ENCODE measurements at regions not wholly inside any gene's neighbourhood (a gene's known extent, or its start where the extent isn't known, plus 50 kb on each side); places are given as distances from the start of the nearest gene placed in this dataset.
"Not testable (repeated sequence)": the region's sequence is repeated elsewhere in the genome, so short reads cannot be mapped to it uniquely, and the experiment has no call there.

DNA sequence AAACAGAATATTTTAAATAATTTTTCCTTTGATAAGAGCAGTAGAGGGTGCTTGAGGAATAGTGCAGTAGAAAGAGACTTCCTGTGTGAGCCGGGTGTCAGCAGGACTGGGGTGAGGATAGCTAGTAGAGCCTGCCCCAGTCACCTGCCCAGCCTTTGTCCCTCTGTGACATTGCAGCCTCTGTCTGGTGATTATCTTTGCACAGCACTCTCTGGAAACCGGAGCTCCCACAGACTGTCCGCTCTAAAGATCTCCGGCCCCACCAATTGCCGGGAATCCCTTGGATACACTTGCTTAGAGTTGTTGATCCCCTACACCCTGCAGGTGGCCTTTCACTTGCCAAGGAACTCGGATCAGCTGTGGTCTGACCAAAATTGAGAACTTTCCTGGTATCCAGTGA, 1081.3 kb upstream of the TMEFF2 start:
- DNase-seq (ENCODE audit: low read depth) = no peak

DNA sequence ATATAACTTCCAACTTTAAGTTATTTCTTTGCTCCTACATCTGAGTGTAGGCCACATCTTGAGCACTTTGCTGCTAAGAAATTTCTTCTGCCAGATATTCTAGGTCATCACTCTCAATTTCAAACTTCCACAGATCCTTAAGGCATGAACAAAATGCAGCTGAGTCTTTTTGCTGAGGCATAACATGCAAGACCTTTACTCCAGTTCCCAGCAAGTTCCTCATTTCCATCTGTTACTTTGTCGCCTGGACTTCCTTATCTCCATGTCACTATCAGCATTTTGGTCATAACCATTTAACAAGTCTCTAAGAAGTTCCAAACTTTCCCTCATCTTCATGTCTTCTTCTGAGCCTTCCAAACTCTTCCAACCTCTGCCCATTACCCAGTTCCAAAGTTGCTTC, 1077.3 kb upstream of the TMEFF2 start:
- no peak for DNase-seq (ENCODE audit: low read depth)

DNA sequence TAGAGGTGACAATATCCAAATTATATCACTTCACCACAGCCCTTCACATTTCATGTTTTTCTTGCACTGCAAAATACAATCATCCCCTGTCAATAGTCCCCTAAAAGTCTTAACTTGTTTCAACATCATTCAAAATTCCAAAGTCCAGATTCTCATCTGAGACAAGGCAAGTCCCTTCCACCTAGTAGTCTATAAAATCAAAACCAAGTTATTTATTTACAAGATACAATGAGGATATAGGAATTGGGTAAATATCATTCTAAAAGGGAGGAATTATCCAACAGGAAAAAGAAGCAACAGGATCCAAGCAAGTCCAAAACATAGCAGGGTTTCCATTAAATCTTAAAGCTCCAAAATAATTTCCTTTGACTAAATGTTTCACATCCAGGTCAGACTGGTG, 1076.1 kb upstream of the TMEFF2 start:
- DNase-seq (ENCODE audit: low read depth) = no peak

DNA sequence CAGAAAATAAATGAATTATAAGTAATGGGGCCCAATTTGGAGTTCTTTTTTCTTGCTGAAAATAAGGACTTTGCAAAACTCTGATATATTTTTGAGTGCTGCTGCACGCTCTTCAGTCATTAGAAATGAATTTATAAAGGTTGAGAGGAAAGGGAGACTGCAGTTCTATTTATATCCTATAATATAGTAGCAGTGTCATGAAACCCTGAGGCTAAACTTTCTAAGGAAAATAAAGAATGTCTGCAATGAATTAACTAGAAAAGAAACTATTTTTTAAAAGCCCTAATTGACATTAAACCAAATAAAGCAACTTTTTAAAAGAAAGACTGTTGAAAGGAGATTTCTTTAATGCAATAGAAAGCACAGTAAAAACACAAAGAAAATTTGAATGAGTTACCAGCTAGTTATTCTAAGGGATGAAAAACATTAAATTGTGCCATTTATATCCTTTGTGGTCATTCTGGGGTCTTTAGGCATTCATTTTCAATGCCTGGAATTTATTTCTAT, 1072.8 kb upstream of the TMEFF2 start:
- no peak for DNase-seq (ENCODE audit: low read depth)

DNA sequence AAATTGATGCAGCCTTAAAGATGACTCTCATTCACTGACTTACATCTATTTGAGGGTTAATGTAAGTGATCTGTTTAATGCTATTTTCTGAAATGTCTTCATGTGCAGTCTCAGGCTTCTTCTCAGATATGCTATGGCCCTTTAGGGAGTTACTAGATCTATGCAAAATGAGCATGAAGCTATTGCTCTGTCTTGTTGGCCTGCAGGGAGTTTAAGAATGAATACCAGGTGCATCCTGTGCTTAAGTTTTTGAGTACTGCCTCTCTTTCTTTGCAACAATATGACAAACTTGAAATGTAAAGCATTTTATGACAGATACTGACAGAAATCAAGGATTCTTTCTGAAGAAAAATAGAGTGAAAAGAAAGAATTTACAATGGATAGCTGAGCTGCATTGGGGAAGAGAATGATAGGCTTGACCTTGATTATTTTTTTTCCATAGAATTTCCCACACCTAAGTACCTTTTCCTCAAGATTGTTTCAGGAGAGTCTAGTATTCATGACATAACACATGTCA, 1058.3 kb upstream of the TMEFF2 start:
- no peak for DNase-seq (ENCODE audit: low read depth)

DNA sequence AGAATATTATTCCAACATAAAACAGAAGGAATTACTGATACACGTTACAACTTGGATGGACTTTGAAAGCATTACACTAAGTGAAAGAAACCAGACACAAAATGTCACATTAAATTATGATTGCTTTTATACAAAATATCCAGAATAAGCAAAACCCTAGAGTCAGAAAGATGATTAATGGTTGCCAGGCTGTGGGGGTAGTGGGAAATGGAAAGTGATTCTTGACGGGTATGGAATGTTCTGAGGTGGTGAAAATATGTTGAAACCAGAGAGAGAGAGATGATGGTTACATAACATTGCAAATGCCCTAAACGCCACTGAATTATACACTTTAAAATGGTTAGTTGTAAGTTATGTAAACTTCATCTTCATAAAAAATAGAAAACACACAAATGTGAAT, 1057.2 kb upstream of the TMEFF2 start:
- no peak for DNase-seq (ENCODE audit: low read depth)

DNA sequence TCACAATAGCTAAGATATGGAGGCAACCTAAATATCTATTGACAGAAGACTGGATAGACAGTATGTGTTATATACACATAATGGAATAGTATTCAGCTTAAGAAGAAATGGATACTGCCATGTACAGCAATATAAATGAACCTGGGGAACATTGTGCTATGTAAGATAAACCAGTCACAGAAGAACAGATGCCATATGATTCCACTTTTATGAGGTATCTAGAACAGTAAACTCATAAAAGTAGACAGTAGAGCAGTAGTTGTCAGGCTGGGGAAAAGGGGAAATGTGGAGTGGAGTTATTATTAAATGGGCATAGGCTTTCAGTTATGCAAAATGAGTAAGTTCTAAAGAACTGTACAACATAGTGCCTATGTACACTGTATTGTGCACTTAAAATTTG, 1055.7 kb upstream of the TMEFF2 start:
- no peak for DNase-seq (ENCODE audit: low read depth)

DNA sequence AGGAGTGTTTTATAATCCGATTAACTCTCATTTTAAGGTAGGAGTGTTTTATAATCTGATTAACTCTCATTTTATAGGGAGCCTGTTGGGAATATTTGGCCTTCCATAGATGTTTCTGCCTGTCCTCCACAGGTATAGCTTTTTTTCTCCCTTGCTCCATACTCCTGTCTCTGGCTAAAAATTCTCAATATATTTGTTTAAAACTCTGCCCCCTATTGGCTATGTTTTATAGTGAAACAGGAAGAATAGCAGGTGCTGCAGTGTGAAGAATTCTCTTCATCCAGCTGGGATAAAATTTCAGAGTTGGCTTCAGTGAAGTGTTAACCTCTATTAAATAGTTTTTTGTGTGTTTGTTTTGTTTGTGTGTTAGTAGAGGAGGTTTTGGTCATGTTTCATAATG, 1046.0 kb upstream of the TMEFF2 start:
- no peak for DNase-seq (ENCODE audit: low read depth)

DNA sequence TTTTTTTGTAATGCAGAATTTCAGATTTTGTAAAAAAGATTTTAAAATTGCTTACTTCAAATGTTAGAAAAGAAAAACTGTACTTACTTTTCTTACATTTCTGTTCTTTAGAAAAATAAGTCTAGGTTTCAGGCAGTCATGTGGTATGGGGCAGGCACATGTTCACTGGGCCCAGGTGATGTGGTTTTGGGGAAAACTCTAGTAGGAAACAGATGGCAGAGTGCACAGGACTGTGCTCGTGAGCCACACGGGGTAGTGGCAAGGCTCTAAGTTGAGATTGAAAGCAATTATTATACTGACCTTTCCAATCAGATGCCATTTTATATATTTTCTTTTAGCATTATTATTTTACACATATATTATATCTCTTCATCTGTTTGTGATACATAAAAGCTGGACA, 1036.9 kb upstream of the TMEFF2 start:
- no peak for DNase-seq (ENCODE audit: low read depth)

DNA sequence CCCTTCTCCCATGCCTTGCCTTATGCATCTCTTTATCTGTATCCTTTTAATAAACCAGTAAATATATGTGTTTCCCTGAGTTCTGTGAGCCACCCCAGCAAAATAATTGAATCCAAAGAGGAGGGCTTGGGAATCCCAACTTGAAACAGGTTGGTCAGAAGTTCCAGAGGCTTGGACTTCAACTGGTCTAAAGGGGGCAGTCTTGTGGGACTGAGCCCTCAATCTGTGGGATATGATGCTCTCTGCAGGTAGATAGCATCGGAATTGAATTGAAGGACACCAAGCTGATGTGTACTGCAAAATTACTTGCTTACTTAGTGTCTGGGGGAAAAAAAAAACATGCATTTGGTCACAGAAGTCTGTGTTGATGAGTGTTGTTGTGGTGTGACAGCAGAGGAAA, 1033.5 kb upstream of the TMEFF2 start:
- DNase-seq (ENCODE audit: low read depth) = no peak

DNA sequence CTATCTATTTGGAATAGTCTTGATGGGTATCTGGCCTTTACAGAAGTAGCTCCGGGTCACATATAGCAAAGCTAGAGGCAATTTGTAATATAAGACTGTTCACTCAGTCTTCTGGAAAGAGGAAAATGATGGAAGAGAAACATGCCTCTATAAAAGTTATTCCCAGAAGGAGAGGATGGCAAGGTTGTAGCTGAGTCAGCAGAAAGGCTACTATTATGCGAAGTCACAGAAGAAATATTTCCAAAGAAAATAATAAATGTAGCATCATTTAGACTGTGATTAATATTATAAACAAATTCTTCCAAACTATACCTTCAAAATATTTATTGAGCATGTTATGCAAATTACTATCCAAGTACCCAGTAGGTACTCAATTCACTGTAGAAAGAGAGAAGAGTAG, 1027.7 kb upstream of the TMEFF2 start:
- DNase-seq (ENCODE audit: low read depth) = no peak

DNA sequence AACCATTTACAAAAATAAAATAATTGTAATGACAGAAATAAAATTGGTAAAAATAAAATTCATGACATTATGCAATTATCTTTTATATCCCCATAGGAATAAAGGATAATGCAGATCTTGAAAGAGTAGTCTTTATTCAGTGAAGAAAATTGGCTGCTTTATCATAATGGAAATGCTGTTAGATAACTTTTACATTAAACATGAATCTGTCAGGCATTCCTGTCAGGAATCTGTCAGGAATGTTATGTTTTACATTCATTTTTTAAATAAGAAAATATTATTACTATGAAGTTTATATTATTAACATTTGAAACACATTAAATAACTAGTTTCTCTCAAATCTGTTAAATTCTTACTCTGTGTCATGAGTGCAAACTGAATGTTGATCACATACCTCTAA, 1024.7 kb upstream of the TMEFF2 start:
- DNase-seq (ENCODE audit: low read depth) = no peak

DNA sequence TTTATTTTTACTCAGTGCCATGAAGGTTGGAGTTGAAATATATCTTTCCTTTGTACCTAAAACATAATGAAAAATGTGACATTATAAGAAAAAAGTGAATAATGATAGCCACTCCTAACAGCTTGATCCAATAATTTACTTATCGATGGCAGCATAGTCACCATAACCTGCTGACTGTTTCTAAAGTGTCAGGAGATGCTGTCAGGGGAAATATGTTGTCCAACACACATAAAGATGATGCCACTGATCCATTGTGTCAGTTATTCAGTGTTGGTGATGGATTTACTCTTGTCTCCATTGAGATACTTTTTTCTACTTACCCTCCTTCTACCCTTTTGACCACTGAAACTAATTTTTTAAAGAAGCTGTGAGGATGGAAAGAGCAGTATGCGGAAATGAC, 1006.9 kb upstream of the TMEFF2 start:
- no peak for DNase-seq (ENCODE audit: low read depth)

DNA sequence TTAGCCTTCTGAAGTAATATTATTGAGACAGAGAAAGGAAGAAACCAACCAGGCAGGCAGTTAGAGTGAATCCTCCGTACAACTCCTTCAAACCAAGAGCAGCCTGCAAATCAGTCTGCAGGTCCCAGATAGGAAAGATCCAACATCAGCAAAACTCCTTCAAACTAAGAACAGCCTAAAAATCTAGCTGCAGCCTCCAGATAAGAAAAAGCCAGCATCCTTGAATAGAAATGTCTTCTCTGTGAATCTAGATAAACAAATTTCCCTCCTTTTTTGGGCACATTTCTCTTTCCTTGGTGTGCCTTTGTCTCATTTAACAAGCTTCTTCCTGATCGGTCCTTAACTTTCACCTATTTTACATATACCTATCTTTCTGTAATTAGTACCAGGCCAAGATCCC, 1004.6 kb upstream of the TMEFF2 start:
- no peak for DNase-seq (ENCODE audit: low read depth)

DNA sequence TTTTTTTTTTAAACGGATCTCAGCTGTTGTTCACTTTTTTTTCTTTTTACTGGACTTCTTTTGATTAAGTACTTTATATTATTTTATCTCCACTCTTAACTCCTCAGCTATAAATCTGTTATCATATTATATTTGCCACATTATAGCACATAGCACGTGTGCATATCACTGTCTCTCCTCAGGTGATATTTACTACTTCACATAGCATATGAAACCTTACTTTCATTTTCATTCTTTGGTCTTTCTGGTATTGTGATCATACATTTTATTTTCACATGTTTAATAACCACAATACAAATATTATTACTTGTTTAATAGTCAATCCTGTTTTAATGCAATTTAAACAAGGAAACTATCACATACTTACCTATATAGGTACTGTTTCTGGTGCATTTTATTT, 993.1 kb upstream of the TMEFF2 start:
- peak; percentile 6 for DNase-seq (ENCODE audit: low read depth)

DNA sequence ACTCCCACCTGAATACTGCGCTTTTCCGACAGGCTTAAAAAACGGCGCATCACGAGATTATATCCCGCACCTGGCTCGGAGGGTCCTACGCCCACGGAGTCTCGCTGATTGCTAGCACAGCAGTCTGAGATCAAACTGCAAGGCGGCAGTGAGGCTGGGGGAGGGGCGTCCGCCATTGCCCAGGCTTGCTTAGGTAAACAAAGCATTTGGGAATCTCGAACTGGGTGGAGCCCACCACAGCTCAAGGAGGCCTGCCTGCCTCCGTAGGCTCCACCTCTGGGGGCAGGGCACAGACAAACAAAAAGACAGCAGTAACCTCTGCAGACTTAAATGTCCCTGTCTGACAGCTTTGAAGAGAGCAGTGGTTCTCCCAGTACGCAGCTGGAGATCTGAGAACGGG, 976.2 kb upstream of the TMEFF2 start:
- DNase-seq (ENCODE audit: low read depth) = not testable (repeated sequence)

DNA sequence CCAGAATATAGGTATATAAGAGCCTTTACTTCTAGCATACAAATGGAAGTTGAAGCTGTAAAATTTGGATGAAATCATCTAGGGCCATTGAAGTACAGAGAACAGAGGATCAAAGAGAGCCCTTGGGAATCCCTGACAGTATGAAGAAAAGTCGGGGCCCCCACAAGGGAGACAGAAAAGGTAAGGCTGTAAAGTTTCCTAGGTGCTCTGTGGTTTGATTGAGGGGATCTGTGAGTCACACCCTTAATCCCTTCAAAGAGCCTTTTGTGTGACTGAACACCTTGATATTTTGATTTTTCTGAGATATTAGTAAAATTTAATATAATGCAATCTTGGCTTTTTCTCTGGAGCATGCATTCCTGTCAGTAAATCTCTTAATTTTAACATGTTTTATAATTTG, 961.7 kb upstream of the TMEFF2 start:
- no peak for DNase-seq (ENCODE audit: low read depth)

DNA sequence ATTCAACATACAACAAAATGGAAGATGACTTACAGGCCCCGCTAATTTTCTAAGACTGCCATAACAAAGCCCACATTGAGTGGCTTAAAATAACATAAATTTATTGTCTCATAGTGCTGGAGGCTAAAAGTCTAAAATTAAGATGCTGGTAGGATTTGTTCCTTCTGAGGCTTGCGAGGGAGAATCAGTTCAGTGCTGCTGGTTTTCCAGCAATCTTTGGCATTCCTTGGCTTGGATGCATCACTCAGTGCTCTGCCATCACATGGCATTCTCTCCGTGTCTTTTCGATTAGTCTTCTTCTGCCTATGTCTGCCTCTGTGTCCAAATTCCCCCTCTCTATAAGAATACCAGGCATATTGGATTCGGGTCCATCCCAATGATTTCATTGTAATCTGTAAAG, 959.3 kb upstream of the TMEFF2 start:
- no peak for DNase-seq (ENCODE audit: low read depth)

DNA sequence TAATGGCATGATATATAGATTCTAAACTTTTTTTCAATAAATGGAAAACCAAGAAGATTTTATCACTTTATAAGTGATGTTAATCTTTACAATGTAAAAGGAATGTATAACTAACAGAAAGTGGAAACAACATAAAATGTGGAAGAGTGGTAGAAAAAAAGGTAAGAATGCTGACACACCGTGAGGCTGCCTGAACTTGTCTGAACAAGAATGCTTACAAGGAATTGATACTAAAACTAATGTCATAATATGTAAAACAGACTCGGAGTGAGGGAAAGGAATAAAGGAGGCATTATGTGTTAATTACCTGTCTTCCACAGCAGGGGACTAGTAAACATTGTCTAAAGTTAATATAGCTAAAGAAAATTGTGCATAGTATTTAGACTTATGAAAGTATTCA, 958.8 kb upstream of the TMEFF2 start:
- no peak for DNase-seq (ENCODE audit: low read depth)

DNA sequence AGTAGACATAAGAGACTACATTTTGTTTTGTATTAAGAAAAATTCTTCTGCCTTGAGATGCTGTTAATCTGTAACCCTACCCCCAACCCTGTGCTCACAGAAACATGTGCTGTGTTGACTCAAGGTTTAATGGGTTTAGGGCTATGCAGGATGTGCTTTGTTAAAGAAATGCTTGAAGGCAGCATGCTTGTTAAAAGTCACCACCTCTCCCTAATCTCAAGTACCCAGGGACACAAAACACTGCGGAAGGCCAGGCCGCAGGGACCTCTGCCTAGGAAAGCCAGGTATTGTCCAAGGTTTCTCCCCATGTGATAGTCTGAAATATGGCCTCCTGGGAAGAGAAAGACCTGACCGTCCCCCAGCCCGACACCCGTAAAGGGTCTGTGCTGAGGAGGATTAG, 947.7 kb upstream of the TMEFF2 start:
- DNase-seq (ENCODE audit: low read depth) = not testable (repeated sequence)

DNA sequence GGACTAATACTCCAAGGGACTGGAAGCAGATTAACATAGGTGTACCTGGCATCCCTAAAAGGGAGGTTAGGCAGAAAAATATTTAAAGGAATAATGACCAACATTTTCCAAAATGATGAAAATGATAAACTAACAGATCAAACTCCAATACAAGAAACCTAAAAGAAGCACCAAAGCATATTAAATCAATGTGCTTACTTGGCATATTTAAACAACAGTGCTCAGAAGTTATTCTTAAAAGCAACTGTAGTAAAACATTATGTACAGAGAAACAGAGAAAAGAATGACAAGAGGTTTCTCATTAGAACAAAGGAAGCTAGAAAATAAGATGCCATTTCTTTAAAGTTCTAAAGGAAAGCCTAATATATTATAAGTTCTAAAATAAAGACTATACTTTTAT, 947.3 kb upstream of the TMEFF2 start:
- DNase-seq (ENCODE audit: low read depth) = no peak

DNA sequence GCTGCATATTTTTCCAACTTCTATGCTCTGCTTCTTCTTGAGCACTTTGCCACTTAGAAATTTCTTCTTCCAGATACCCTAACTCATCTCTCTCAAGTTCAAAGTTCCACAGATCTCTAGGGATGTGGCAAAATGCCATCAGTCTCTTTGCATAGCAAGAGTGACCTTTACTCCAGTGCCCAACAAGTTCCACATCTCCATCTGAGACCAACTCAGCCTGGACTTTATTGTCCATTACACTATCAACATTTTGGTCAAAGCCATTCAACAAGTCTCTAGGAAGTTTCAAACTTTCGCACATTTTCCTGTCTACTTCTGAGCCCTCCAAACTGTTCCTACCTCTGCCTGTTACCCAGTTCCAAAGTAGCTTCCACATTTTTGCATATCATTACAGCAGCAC, 946.2 kb upstream of the TMEFF2 start:
- not testable (repeated sequence) for DNase-seq (ENCODE audit: low read depth)

DNA sequence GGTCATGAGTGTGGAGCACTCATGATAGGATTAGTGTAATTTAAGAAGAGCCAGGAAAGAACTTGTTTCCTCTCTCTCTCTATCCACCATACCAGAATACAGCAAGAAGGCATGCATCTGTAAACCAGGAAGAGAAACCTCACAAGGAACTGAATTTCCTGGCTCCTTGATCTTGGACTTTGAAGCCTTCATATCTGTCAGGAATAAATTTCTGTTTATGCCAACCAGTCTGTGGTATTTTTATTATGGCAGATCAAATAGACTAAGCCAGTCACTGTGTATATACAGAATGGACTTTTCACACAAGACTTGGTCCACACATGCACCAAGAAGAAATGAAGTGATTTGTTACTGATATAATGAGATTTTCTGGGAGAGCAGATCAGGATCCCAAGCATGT, 930.1 kb upstream of the TMEFF2 start:
- no peak for DNase-seq (ENCODE audit: low read depth)

DNA sequence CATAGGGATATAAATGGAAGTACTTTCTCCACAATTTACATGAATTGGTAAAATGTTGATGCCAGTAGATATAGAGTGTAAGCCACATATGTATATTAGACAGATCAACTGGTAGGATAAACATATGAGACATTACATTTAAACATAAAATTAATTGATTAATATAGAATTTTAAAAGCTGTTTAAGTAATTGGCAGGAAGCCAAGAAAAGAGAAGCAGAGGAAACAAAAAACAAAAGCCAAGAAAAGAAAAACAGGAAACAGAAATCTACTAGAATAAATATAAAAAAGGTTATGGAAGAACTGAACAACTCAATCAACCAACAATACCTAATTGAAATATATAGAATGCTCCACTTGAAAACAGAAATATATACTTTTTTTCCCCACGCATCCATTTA, 920.1 kb upstream of the TMEFF2 start:
- DNase-seq (ENCODE audit: low read depth) = no peak
